Myocyte (in vitro differentiated cells): ENCODE measurements at regions not wholly inside any gene's neighbourhood (a gene's known extent, or its start where the extent isn't known, plus 50 kb on each side); places are given as distances from the start of the nearest gene placed in this dataset.
"Not testable (repeated sequence)": the region's sequence is repeated elsewhere in the genome, so short reads cannot be mapped to it uniquely, and the experiment has no call there.

ENCODE experiments used
- DNase-seq: peaks from one replicate; pipeline ENCODE4 v3.0.0-alpha.2; 2012; ENCODE audit warnings: low read depth

- DNase-seq = peak; percentile 23
These were observed 917.9 kb upstream of the B3GALT2 start for GRCh38 chr1:194104247-194104844.

- no peak for DNase-seq
These were observed 917.3 kb upstream of the B3GALT2 start for GRCh38 chr1:194103516-194104246.

GRCh38 chr1:194103101-194103500 is 916.7 kb upstream of the B3GALT2 start:
- no peak for DNase-seq

- DNase-seq = peak; percentile 18
These were observed 916.2 kb upstream of the B3GALT2 start for GRCh38 chr1:194102607-194103006.

- DNase-seq = no peak
These were observed 898.3 kb upstream of the B3GALT2 start for GRCh38 chr1:194084755-194085154.

GRCh38 chr1:194081444-194081843 is 895.0 kb upstream of the B3GALT2 start:
- no peak for DNase-seq

GRCh38 chr1:194080826-194081225 is 894.4 kb upstream of the B3GALT2 start:
- DNase-seq = no peak

GRCh38 chr1:194078765-194079164 is 892.4 kb upstream of the B3GALT2 start:
- no peak for DNase-seq

GRCh38 chr1:194076646-194077045 is 890.2 kb upstream of the B3GALT2 start:
- no peak for DNase-seq

GRCh38 chr1:194073833-194074232 is 887.4 kb upstream of the B3GALT2 start:
- DNase-seq = no peak

- no peak for DNase-seq
These were observed 884.8 kb upstream of the B3GALT2 start for GRCh38 chr1:194071205-194071604.

- no peak for DNase-seq
These were observed 883.4 kb upstream of the B3GALT2 start for GRCh38 chr1:194069831-194070218.

GRCh38 chr1:194069168-194069830 is 882.9 kb upstream of the B3GALT2 start:
- DNase-seq = no peak

GRCh38 chr1:194068446-194069167 is 882.2 kb upstream of the B3GALT2 start:
- DNase-seq = no peak

GRCh38 chr1:194067772-194068171 is 881.4 kb upstream of the B3GALT2 start:
- DNase-seq = peak; percentile 56

- no peak for DNase-seq
These were observed 876.5 kb upstream of the B3GALT2 start for GRCh38 chr1:194062962-194063361.

GRCh38 chr1:194062526-194062925 is 876.1 kb upstream of the B3GALT2 start:
- peak; percentile 14 for DNase-seq

GRCh38 chr1:194060481-194060880 is 874.1 kb upstream of the B3GALT2 start:
- DNase-seq = no peak

- DNase-seq = not testable (repeated sequence)
These were observed 871.9 kb upstream of the B3GALT2 start for GRCh38 chr1:194058268-194058667.

- peak; percentile 56 for DNase-seq
These were observed 869.8 kb upstream of the B3GALT2 start for GRCh38 chr1:194056169-194056568.

GRCh38 chr1:194055536-194055935 is 869.1 kb upstream of the B3GALT2 start:
- DNase-seq = no peak
